ENCODE measurements at regions not wholly inside any gene's neighbourhood (a gene's known extent, or its start where the extent isn't known, plus 50 kb on each side); places are given as distances from the start of the nearest gene placed in this dataset.

DNA sequence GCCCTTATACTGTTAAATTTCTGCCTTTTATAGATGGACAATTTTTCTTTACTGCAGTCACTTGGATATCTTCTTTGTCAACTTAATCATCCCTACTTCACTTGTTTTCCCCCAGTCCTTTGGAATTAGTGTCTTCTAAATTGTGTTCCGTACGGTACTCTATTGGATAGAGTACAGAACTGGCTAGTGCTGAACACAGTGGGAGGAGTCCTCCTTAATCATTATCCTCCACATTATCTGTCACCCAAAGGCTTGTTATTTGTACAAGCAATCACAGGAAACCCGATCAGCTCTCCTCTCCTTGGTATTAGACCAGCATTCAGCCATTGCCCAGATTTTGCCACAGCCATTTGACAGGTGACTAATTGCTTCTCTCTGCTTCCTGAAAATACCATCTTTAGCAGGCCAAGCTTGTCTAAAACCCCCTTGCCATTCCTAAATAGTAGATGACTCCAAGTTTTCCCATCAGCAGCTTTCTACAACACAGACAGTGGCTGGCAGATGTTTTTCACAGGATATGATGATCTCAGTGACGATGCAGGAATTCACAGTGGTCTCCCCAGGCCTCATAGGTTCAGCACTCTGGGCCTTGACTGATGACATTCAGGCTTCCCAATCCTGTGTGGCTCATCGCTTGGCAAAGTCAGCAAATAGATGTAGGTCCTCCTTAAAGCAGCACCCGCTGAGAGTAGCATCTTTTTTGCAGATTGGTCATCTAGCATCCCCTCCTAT, 216.0 kb upstream of the RGS6 start:
- TF ChIP-seq, protein P1, sequence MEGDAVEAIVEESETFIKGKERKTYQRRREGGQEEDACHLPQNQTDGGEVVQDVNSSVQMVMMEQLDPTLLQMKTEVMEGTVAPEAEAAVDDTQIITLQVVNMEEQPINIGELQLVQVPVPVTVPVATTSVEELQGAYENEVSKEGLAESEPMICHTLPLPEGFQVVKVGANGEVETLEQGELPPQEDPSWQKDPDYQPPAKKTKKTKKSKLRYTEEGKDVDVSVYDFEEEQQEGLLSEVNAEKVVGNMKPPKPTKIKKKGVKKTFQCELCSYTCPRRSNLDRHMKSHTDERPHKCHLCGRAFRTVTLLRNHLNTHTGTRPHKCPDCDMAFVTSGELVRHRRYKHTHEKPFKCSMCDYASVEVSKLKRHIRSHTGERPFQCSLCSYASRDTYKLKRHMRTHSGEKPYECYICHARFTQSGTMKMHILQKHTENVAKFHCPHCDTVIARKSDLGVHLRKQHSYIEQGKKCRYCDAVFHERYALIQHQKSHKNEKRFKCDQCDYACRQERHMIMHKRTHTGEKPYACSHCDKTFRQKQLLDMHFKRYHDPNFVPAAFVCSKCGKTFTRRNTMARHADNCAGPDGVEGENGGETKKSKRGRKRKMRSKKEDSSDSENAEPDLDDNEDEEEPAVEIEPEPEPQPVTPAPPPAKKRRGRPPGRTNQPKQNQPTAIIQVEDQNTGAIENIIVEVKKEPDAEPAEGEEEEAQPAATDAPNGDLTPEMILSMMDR (IDR thresholded peaks at IDR 0.05) = no peak
- TF ChIP-seq POLR2AphosphoS5 (IDR thresholded peaks at IDR 0.05) (no peak), POLR2A (IDR thresholded peaks at IDR 0.05; ENCODE audit: low read depth) (no peak), EP300 (IDR thresholded peaks at IDR 0.05) (no peak)

All from esophagus muscularis mucosa (tissue), 4 donors.